Smooth muscle cell (in vitro differentiated cells): ENCODE measurements at regions not wholly inside any gene's neighbourhood (a gene's known extent, or its start where the extent isn't known, plus 50 kb on each side); places are given as distances from the start of the nearest gene placed in this dataset.

Experiments used
- DNase-seq: peaks from one replicate; lab custom pipeline; 2025; ENCODE audit not compliant: unreplicated experiment; lab: John Stamatoyannopoulos, UW
- H2AFZ ChIP-seq: fragments of 200-600 bp; sonication (generic); 2 replicates; pipeline ENCODE4 v1.6.0; 2016; ENCODE audit warnings: antibody characterized with exemption, low read depth, mild to moderate bottlenecking
- H3F3A ChIP-seq: fragments of 200-600 bp; sonication (generic); 2 replicates; pipeline ENCODE4 v1.6.0; 2017; ENCODE audit warnings: antibody characterized with exemption, low read depth
- H3K27ac ChIP-seq: fragments of 200-600 bp; sonication (generic); 2 replicates; pipeline ENCODE4 v1.5.1; 2016; ENCODE audit warnings: low read depth, mild to moderate bottlenecking
- H3K27me3 ChIP-seq: fragments of 200-600 bp; sonication (generic); 2 replicates; pipeline ENCODE4 v1.6.1; 2016; ENCODE audit warnings: low read depth, mild to moderate bottlenecking
- H3K36me3 ChIP-seq: fragments of 200-600 bp; sonication (generic); 2 replicates; pipeline ENCODE4 v1.5.1; 2016; ENCODE audit warnings: low read depth
- H3K4me1 ChIP-seq: fragments of 200-600 bp; sonication (generic); 2 replicates; pipeline ENCODE4 v1.5.1; 2016; ENCODE audit warnings: low read depth
- H3K4me2 ChIP-seq: fragments of 200-600 bp; sonication (generic); 2 replicates; pipeline ENCODE4 v1.6.0; 2016; ENCODE audit warnings: mild to moderate bottlenecking
- H3K4me3 ChIP-seq: fragments of 200-600 bp; sonication (generic); 2 replicates; pipeline ENCODE4 v1.5.1; 2016; ENCODE audit warnings: mild to moderate bottlenecking
- H3K79me2 ChIP-seq: fragments of 200-600 bp; sonication (generic); 2 replicates; pipeline ENCODE4 v1.6.0; 2016; ENCODE audit warnings: low read depth, mild to moderate bottlenecking
- H3K9ac ChIP-seq: fragments of 200-600 bp; sonication (generic); 2 replicates; pipeline ENCODE4 v1.6.0; 2016; ENCODE audit warnings: low read depth
- H3K9me3 ChIP-seq: fragments of 200-600 bp; sonication (generic); replicated peaks from 2 replicates; pipeline ENCODE4 v1.5.1; 2016; ENCODE audit warnings: low read depth
- H4K20me1 ChIP-seq: fragments of 200-600 bp; sonication (generic); 2 replicates; pipeline ENCODE4 v1.6.0; 2016; ENCODE audit warnings: low read depth
- CTCF ChIP-seq: fragments of 200-600 bp; sonication (generic); IDR thresholded peaks from 2 replicates; pipeline ENCODE4 v1.5.1; 2017; ENCODE audit warnings: borderline replicate concordance, mild to moderate bottlenecking, antibody characterized with exemption; ENCODE audit not compliant: insufficient read depth, poor library complexity, severe bottlenecking
- WGBS: methylation state at CpG from one replicate; pipeline ENCODE4 v1.1.7; 2016; ENCODE audit warnings: low lambda C conversion rate; 5-methylcytosine and 5-hydroxymethylcytosine counted together

GRCh38 chr13:67758975-67759374 lies 528.8 kb upstream of the PCDH9 start:
- Histone ChIP-seq H3K4me1 (peaks cover 11% of the 10 kb centered on the region), H3K9ac (no peak overlapping the region), H4K20me1 (no peaks in the 10 kb centered on the region), H3K27me3 (no peaks in the 10 kb centered on the region), H2AFZ (no peak overlapping the region), H3K27ac (no peak overlapping the region), H3K36me3 (no peaks in the 10 kb centered on the region), H3F3A (no peaks in the 10 kb centered on the region), H3K4me2 (no peak overlapping the region), H3K79me2 (no peaks in the 10 kb centered on the region), H3K4me3 (no peak overlapping the region), H3K9me3 (no peaks in the 10 kb centered on the region)
- TF ChIP-seq CTCF = no peak
- no peak for DNase-seq
- 93% methylated on average over 5 of the region's 5 CpGs for WGBS

GRCh38 chr13:67754012-67754411 lies 523.9 kb upstream of the PCDH9 start:
- no peak for DNase-seq
- Histone ChIP-seq H2AFZ (no peak overlapping the region), H3F3A (no peaks in the 10 kb centered on the region), H3K27ac (no peak overlapping the region), H4K20me1 (no peaks in the 10 kb centered on the region), H3K79me2 (no peaks in the 10 kb centered on the region), H3K4me3 (no peak overlapping the region), H3K4me2 (no peak overlapping the region), H3K36me3 (no peaks in the 10 kb centered on the region), H3K9me3 (no peaks in the 10 kb centered on the region), H3K4me1 (peaks cover 16% of the 10 kb centered on the region), H3K27me3 (no peaks in the 10 kb centered on the region), H3K9ac (no peak overlapping the region)
- no peak for TF ChIP-seq CTCF

- Histone ChIP-seq H4K20me1 (no peaks in the 10 kb centered on the region), H3K4me2 (no peak overlapping the region), H3K4me1 (peaks cover 16% of the 10 kb centered on the region), H3K4me3 (no peak overlapping the region), H3K9ac (no peak overlapping the region), H3K27ac (no peak overlapping the region), H3K9me3 (no peaks in the 10 kb centered on the region), H3F3A (no peaks in the 10 kb centered on the region), H3K36me3 (no peaks in the 10 kb centered on the region), H3K79me2 (no peaks in the 10 kb centered on the region), H3K27me3 (no peaks in the 10 kb centered on the region), H2AFZ (no peak overlapping the region)
- TF ChIP-seq CTCF = no peak
- 88% methylated on average over 1 of the region's 1 CpG for WGBS
- DNase-seq = no peak
Observed at GRCh38 chr13:67752759-67753158, 522.6 kb upstream of the PCDH9 start.

- no peak for DNase-seq
- Histone ChIP-seq H3K27ac (no peak overlapping the region), H3K9me3 (no peaks in the 10 kb centered on the region), H3K27me3 (no peaks in the 10 kb centered on the region), H3K36me3 (no peaks in the 10 kb centered on the region), H3F3A (no peaks in the 10 kb centered on the region), H3K79me2 (no peaks in the 10 kb centered on the region), H3K4me1 (peaks cover 3% of the 10 kb centered on the region), H3K4me2 (no peak overlapping the region), H2AFZ (no peak overlapping the region), H4K20me1 (no peaks in the 10 kb centered on the region), H3K4me3 (no peak overlapping the region), H3K9ac (no peak overlapping the region)
- no peak for TF ChIP-seq CTCF
- WGBS = 69% methylated on average over 2 of the region's 2 CpGs
Observed at GRCh38 chr13:67742478-67742877, 512.3 kb upstream of the PCDH9 start.
